Astrocyte of the cerebellum (primary cell): ENCODE measurements at regions not wholly inside any gene's neighbourhood (a gene's known extent, or its start where the extent isn't known, plus 50 kb on each side); places are given as distances from the start of the nearest gene placed in this dataset.

Source experiments
- DNase-seq: peaks from one replicate; pipeline ENCODE4 v3.0.0-alpha.2; 2011; ENCODE audit warnings: low read depth
- H3K4me3 ChIP-seq: 2 replicates; pipeline ENCODE4 v1.5.1; 2011; ENCODE audit warnings: mild to moderate bottlenecking, low read depth, low read length, moderate library complexity
- in situ Hi-C: cut with HindIII; loops from 2 replicates; pipeline ENCODE4 v1.10.0; 2017; ENCODE audit warnings: low sequenced_read_pairs
- TF ChIP-seq, protein P1 (sequence below): IDR thresholded peaks from 2 replicates; pipeline ENCODE4 v1.5.1; 2012; ENCODE audit warnings: low read length, low read depth, moderate library complexity, mild to moderate bottlenecking; ENCODE audit errors: missing control alignments

DNA sequence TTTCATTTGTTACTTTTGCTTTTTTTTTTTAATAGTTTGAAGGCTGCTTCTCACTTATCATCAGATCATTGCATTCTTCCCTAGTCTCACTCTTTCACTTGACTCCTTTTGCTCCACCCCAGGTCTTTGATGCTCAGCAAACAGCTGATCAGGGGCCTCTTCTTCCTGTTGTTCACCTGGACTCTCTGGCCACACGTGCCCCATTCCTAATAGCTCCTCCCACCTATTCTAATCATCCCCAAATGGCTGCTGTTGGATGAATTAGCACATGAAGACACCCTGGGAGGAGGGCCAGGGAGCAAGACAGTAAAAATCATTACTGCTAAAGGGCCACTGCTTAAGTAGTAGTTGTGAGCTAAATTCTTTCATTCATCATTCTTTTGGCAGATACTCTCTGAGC is 119.5 kb downstream of the MAB21L3 start:
- TF ChIP-seq, protein P1, sequence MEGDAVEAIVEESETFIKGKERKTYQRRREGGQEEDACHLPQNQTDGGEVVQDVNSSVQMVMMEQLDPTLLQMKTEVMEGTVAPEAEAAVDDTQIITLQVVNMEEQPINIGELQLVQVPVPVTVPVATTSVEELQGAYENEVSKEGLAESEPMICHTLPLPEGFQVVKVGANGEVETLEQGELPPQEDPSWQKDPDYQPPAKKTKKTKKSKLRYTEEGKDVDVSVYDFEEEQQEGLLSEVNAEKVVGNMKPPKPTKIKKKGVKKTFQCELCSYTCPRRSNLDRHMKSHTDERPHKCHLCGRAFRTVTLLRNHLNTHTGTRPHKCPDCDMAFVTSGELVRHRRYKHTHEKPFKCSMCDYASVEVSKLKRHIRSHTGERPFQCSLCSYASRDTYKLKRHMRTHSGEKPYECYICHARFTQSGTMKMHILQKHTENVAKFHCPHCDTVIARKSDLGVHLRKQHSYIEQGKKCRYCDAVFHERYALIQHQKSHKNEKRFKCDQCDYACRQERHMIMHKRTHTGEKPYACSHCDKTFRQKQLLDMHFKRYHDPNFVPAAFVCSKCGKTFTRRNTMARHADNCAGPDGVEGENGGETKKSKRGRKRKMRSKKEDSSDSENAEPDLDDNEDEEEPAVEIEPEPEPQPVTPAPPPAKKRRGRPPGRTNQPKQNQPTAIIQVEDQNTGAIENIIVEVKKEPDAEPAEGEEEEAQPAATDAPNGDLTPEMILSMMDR = no peak
- no peak overlapping the region for H3K4me3 ChIP-seq
- in situ Hi-C loops = no loop called here
- no peak for DNase-seq

DNA sequence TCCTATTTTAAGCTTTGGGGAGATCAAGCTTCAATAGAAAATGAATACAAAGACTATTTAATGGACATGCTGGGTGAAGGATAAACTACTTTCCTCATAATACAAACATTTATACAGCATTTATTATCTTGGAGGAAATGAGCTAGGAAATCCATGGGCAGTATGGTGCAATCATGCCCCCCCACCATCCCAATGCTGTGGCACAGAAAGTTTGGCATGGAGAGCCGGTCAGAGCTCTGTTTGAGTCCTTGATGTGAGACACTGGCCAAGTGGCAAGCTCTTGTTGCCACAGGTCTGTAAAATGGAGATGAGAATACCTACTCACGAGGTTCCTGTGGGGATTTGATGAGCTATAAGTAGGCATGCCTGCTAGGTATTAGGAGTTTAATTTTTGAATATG is 120.6 kb downstream of the MAB21L3 start:
- in situ Hi-C loops = no loop called here
- no peak overlapping the region for H3K4me3 ChIP-seq
- TF ChIP-seq, protein P1 = no peak
- no peak for DNase-seq

DNA sequence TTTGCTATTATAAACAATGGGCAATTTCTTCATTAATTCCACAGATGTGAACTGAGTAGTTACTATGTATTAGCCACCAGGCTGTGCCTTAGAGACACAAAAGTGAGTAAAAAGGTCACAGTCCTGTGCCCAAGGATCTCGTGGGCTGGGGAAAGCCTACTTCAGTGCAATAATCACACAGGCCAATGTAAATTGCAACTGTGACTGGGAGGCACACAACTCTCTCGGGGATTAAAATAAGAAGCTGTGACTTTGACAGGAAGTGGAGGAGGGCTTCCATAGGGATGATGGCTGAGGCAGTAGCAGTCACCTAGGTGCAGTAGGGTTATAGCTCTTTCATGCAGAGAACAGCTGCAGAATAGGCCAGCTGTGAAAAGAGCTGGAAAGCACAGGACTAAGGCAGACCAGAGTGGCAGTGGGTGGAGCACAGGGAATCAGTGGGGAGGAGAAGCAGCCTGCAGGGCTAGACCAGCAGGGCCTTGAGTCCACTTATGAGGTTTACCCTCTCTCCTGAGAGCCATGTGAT is 121.9 kb downstream of the MAB21L3 start:
- DNase-seq = no peak
- H3K4me3 ChIP-seq = no peak overlapping the region
- in situ Hi-C loops = no loop called here

GRCh38 chr1:116234429-116234828 is 123.2 kb downstream of the MAB21L3 start:
- DNase-seq = no peak
- H3K4me3 ChIP-seq = no peak overlapping the region
- in situ Hi-C loops = no loop called here
- TF ChIP-seq, protein P1 = no peak

More for the DNA sequence above, 121.9 kb downstream of the MAB21L3 start:
- TF ChIP-seq, protein P1 = no peak

- in situ Hi-C loops = no loop called here
- no peak overlapping the region for H3K4me3 ChIP-seq
- TF ChIP-seq, protein P1 = no peak
- DNase-seq = no peak
These were observed 128.7 kb downstream of the MAB21L3 start for GRCh38 chr1:116239916-116240315.

GRCh38 chr1:116242741-116243140 is 130.3 kb upstream of the ATP1A1 start:
- TF ChIP-seq, protein P1 = no peak
- H3K4me3 ChIP-seq = no peak overlapping the region
- in situ Hi-C loops = no loop called here
- no peak for DNase-seq
